ENCODE measurements at regions not wholly inside any gene's neighbourhood (a gene's known extent, or its start where the extent isn't known, plus 50 kb on each side); places are given as distances from the start of the nearest gene placed in this dataset.

DNA sequence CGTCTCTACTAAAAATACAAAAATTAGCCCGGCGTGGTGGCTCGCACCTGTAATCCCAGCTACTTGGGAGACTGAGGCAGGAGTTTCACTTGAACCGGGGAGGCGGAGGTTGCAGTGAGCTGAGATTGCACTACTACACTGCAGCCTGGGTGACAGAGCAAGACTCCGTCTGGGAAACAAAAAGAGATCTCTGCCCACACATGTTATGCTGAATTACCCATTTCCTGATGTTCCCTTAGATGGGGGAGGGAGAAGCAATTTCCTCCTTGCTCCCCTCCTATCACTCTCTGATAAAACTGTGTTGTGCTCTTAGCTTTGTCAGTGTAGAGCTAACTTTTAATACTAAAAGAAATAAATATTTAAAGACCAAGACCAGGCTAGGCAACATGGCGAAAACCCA lies 102.5 kb downstream of the LARP7 start:
- TF ChIP-seq POLR2A (IDR thresholded peaks at IDR 0.05) (no peak), POLR2AphosphoS5 (IDR thresholded peaks at IDR 0.05) (no peak)
